HEK293T (cell line): ENCODE measurements at regions not wholly inside any gene's neighbourhood (a gene's known extent, or its start where the extent isn't known, plus 50 kb on each side); places are given as distances from the start of the nearest gene placed in this dataset.

Experiments used
- FOXM1 ChIP-seq: fragments of 450-650 bp; IDR thresholded peaks from 2 replicates; pipeline ENCODE4 v1.6.1; 2017; ENCODE audit warnings: mild to moderate bottlenecking, borderline replicate concordance
- HDGF ChIP-seq: fragments of 450-650 bp; IDR thresholded peaks from 2 replicates; pipeline ENCODE4 v1.6.1; 2017; ENCODE audit warnings: antibody characterized with exemption, borderline replicate concordance
- NFRKB ChIP-seq: fragments of 450-650 bp; IDR thresholded peaks from 2 replicates; pipeline ENCODE4 v1.6.1; 2016; ENCODE audit warnings: mild to moderate bottlenecking, moderate library complexity
- PKNOX1 ChIP-seq: fragments of 450-650 bp; IDR thresholded peaks from 2 replicates; pipeline ENCODE4 v1.6.1; 2016
- SP1 ChIP-seq: fragments of 450-650 bp; IDR thresholded peaks from 2 replicates; pipeline ENCODE4 v1.6.1; 2017
- TARDBP ChIP-seq: fragments of 450-650 bp; IDR thresholded peaks from 2 replicates; pipeline ENCODE4 v1.6.1; 2016
- ZNF384 ChIP-seq: fragments of 450-650 bp; IDR thresholded peaks from 2 replicates; pipeline ENCODE4 v1.6.1; 2016

DNA sequence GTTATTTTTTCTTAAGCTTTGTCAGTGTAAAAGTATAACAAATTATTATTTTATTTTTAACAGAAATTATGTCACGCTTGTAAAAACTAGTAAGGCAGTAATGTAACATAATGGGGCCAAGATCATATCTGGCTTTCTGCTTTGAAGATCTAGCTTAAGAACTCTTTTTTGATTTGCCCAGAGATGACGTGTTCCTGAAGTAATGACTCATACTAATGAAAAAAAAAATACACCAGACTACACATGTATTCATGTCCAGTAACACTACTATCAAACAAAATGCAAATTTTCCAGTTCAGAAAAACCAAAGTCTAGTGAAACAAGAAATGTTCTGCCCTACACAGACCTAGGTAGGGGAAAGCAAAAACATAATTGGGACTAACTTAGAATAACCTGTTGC is 432.2 kb upstream of the ATXN7L3B start:
- TF ChIP-seq SP1 (no peak), ZNF384 (no peak), FOXM1 (no peak), PKNOX1 (no peak), TARDBP (no peak), NFRKB (no peak), HDGF (no peak)
